Testis (tissue), 2 donors: ENCODE measurements at regions not wholly inside any gene's neighbourhood (a gene's known extent, or its start where the extent isn't known, plus 50 kb on each side); places are given as distances from the start of the nearest gene placed in this dataset.

Experiments
- DNase-seq: peaks from one replicate; pipeline ENCODE4 v3.0.0-alpha.2; 2019
- H3K27ac ChIP-seq, 2 donors: fragments of 200-600 bp; sonication (generic); one replicate each; pipeline ENCODE4 v1.5.1; 2019
- H3K27me3 ChIP-seq: fragments of 200-600 bp; sonication (generic); one replicate; pipeline ENCODE4 v1.5.1; 2019
- H3K36me3 ChIP-seq: fragments of 200-600 bp; sonication (generic); one replicate; pipeline ENCODE4 v1.5.1; 2017; ENCODE audit warnings: low read depth; ENCODE audit errors: missing control alignments
- H3K4me1 ChIP-seq: fragments of 200-600 bp; sonication (generic); one replicate; pipeline ENCODE4 v1.5.1; 2019
- H3K4me3 ChIP-seq, 2 donors: fragments of 200-600 bp; sonication (generic); one replicate each; pipeline ENCODE4 v1.5.1; 2017 to 2019
- H3K9me3 ChIP-seq: fragments of 200-600 bp; sonication (generic); one replicate; pipeline ENCODE4 v1.5.1; 2017
- CTCF ChIP-seq, 3 experiments: fragments of 450-650 bp in 2 of 3; fragments of 200-600 bp in 1 of 3; sonication (generic) in 1 of 3; IDR thresholded peaks; one replicate each; pipeline ENCODE4 v1.5.1; 2016 to 2019; ENCODE audit warnings: antibody characterized with exemption in 3 of 3, mild to moderate bottlenecking in 2 of 3, moderate library complexity in 1 of 3
- POLR2A ChIP-seq: fragments of 450-650 bp; IDR thresholded peaks from one replicate; pipeline ENCODE4 v1.6.1; 2017; ENCODE audit warnings: antibody characterized with exemption, mild to moderate bottlenecking, moderate library complexity
- WGBS, 2 donors: methylation state at CpG; one replicate each; pipeline ENCODE4 v1.1.5; 2018; 5-methylcytosine and 5-hydroxymethylcytosine counted together
- intact Hi-C: fragments of 100-400 bp; cut with DNase I; formaldehyde crosslinking; loops from one replicate; pipeline ENCODE4 v1.15.1; 2023; ENCODE audit warnings: low total_unique reads

DNA sequence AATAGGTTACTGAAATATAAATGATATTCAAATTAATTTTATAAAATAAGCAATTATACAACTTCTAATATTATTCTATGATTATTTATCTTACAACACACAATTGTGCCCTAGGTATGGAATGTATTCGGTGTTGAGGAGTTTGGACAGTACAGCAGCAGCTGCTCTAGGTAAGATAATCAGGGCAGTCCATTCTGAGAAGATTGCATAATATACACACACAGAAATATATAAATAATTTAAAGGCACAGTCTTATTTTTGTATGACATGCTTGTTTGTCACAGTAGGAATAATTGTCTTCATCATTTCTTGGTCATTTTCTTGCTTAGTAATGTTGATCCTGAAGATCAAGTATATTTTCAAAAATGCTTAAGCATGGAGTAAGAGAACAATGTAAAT is 849.4 kb upstream of the MIR17HG start:
- Histone ChIP-seq H3K4me1 (no peaks in the 10 kb centered on the region), H3K4me3 (no peak overlapping the region), H3K27ac (no peak overlapping the region), H3K9me3 (no peaks in the 10 kb centered on the region), H3K36me3 (no peaks in the 10 kb centered on the region), H3K27me3 (no peaks in the 10 kb centered on the region)
- DNase-seq = no peak
- TF ChIP-seq CTCF (IDR thresholded peaks at IDR 0.05) (no peak), POLR2A (no peak)
- intact Hi-C loops = no loop called here
- WGBS, 2 donors = 74 to 80% methylated on average over 1 of the region's 1 CpG

DNA sequence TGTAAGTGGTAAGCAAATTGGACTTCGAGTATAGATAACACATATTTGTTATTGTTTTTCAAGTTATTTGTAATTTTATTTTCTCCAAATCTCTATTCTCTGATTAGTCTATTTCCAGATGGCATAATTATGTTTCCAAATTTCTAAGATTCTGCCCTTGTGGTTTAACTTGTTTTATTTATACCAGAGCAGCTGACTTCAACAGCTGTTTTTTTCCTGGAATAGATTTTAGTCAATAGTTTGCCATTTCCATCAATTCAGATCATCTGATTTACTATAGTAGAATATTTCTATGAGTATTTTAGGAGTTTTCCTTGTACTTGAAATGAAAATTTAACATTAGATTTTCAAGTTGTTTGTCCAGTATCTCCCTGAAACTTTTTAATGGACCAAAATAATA is 848.7 kb upstream of the MIR17HG start:
- DNase-seq = no peak
- 0 to 24% methylated on average over 1 of the region's 1 CpG for WGBS, 2 donors
- no peaks in the 10 kb centered on the region for H3K27me3 ChIP-seq
- TF ChIP-seq POLR2A = no peak
- TF ChIP-seq CTCF (IDR thresholded peaks at IDR 0.05) = no peak
- H3K9me3 ChIP-seq = no peaks in the 10 kb centered on the region
- intact Hi-C loops = no loop called here
- no peak overlapping the region for H3K4me3 ChIP-seq
- H3K27ac ChIP-seq = no peak overlapping the region
- H3K36me3 ChIP-seq = no peaks in the 10 kb centered on the region
- H3K4me1 ChIP-seq = no peaks in the 10 kb centered on the region

- Histone ChIP-seq H3K27me3 (no peaks in the 10 kb centered on the region), H3K4me3 (no peak overlapping the region), H3K36me3 (no peaks in the 10 kb centered on the region), H3K4me1 (no peaks in the 10 kb centered on the region), H3K9me3 (no peaks in the 10 kb centered on the region), H3K27ac (no peak overlapping the region)
- TF ChIP-seq POLR2A = no peak
- no peak for TF ChIP-seq CTCF (IDR thresholded peaks at IDR 0.05)
- intact Hi-C loops = no loop called here
- no peak for DNase-seq
- 39 to 61% methylated on average over 2 of the region's 2 CpGs for WGBS, 2 donors
Measured at GRCh38 chr13:90500569-90500968, 846.9 kb upstream of the MIR17HG start.

GRCh38 chr13:90502153-90502552 is 845.3 kb upstream of the MIR17HG start:
- TF ChIP-seq CTCF (IDR thresholded peaks at IDR 0.05) (no peak), POLR2A (no peak)
- 100% methylated on average over 1 of the region's 1 CpG for WGBS, 2 donors
- Histone ChIP-seq H3K27ac (no peak overlapping the region), H3K36me3 (no peaks in the 10 kb centered on the region), H3K4me3 (no peak overlapping the region), H3K9me3 (no peaks in the 10 kb centered on the region), H3K4me1 (no peaks in the 10 kb centered on the region), H3K27me3 (no peaks in the 10 kb centered on the region)
- intact Hi-C loops = no loop called here
- DNase-seq = no peak

- Histone ChIP-seq H3K4me1 (no peaks in the 10 kb centered on the region), H3K9me3 (no peaks in the 10 kb centered on the region), H3K27me3 (no peaks in the 10 kb centered on the region), H3K36me3 (no peaks in the 10 kb centered on the region), H3K27ac (no peak overlapping the region), H3K4me3 (no peak overlapping the region)
- WGBS, 2 donors = 48 to 59% methylated on average over 2 of the region's 2 CpGs
- intact Hi-C loops = no loop called here
- TF ChIP-seq POLR2A = no peak
- TF ChIP-seq CTCF (IDR thresholded peaks at IDR 0.05) = no peak
- DNase-seq = no peak
Measured at GRCh38 chr13:90502762-90503161, 844.7 kb upstream of the MIR17HG start.
